ENCODE measurements at regions not wholly inside any gene's neighbourhood (a gene's known extent, or its start where the extent isn't known, plus 50 kb on each side); places are given as distances from the start of the nearest gene placed in this dataset.

- TF ChIP-seq, protein P1, sequence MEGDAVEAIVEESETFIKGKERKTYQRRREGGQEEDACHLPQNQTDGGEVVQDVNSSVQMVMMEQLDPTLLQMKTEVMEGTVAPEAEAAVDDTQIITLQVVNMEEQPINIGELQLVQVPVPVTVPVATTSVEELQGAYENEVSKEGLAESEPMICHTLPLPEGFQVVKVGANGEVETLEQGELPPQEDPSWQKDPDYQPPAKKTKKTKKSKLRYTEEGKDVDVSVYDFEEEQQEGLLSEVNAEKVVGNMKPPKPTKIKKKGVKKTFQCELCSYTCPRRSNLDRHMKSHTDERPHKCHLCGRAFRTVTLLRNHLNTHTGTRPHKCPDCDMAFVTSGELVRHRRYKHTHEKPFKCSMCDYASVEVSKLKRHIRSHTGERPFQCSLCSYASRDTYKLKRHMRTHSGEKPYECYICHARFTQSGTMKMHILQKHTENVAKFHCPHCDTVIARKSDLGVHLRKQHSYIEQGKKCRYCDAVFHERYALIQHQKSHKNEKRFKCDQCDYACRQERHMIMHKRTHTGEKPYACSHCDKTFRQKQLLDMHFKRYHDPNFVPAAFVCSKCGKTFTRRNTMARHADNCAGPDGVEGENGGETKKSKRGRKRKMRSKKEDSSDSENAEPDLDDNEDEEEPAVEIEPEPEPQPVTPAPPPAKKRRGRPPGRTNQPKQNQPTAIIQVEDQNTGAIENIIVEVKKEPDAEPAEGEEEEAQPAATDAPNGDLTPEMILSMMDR (conservative IDR thresholded peaks at IDR 0.05 in 1 of 2, IDR thresholded peaks at IDR 0.05 in 1 of 2; ENCODE audit: low read depth in 1 of 2, low read length in 2 of 2), result no peak
- TF ChIP-seq EZH2 (IDR thresholded peaks at IDR 0.05; ENCODE audit: low read length, missing control alignments), result no peak
Measured at GRCh38 chr11:44472916-44473315, 92.5 kb upstream of the CD82 start.

All from fibroblast of lung (primary cell).